Neutrophil (primary cell): ENCODE measurements at regions not wholly inside any gene's neighbourhood (a gene's known extent, or its start where the extent isn't known, plus 50 kb on each side); places are given as distances from the start of the nearest gene placed in this dataset.

Experiments used
- H3K27ac ChIP-seq: fragments of 200-600 bp; sonication (generic); 2 replicates; pipeline ENCODE4 v1.5.1; 2016; ENCODE audit warnings: mild to moderate bottlenecking, moderate library complexity
- H3K27me3 ChIP-seq: fragments of 200-600 bp; sonication (generic); 2 replicates; pipeline ENCODE4 v1.6.0; 2016; ENCODE audit warnings: mild to moderate bottlenecking
- H3K36me3 ChIP-seq: fragments of 200-600 bp; sonication (generic); 2 replicates; pipeline ENCODE4 v1.5.1; 2017
- H3K4me1 ChIP-seq, 2 experiments: fragments of 200-600 bp in 1 of 2; sonication (generic) in 1 of 2; 1 replicate in 1 of 2; 2 replicates in 1 of 2; pipeline versions ENCODE4 v1.5.1 to v1.6.1; 2013 to 2016; ENCODE audit warnings: low read depth in 1 of 2, low read length in 1 of 2, mild to moderate bottlenecking in 1 of 2, moderate library complexity in 1 of 2; ENCODE audit not compliant: control insufficient read depth in 1 of 2, insufficient read depth in 1 of 2
- H3K4me3 ChIP-seq, 2 experiments: fragments of 200-600 bp in 1 of 2; sonication (generic) in 1 of 2; 1 replicate in 1 of 2; 2 replicates in 1 of 2; pipeline ENCODE4 v1.5.1; 2013 to 2016; ENCODE audit warnings: low read depth in 1 of 2, low read length in 1 of 2, mild to moderate bottlenecking in 1 of 2, moderate library complexity in 1 of 2
- H3K9me3 ChIP-seq: fragments of 200-600 bp; sonication (generic); 2 replicates; pipeline ENCODE4 v1.5.1; 2016
- TF ChIP-seq, protein P1 (sequence below): fragments of 200-600 bp; sonication (generic); IDR thresholded peaks from 2 replicates; pipeline ENCODE4 v1.5.1; 2016; ENCODE audit warnings: antibody characterized with exemption

DNA sequence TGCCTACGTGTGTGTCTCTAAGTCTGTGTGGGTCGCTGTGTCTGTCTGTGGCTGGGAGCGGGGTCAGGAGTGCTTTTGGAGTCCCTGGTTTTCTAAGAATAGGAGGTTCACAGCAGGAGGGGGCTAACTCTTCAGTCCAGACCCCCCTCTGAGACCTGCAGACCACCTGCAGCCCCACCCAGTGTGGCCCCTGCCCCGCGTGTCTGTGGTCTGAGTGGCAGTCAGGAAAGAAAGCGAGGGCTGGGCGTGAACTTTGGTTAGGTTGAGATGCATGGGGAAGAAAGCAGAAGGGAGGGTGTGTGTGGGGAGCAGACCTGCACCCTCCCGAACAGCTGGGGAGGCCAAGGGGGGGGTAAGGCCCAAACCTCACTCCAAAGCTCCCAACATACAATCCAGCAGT is 144.9 kb upstream of the TPM1 start:
- TF ChIP-seq, protein P1, sequence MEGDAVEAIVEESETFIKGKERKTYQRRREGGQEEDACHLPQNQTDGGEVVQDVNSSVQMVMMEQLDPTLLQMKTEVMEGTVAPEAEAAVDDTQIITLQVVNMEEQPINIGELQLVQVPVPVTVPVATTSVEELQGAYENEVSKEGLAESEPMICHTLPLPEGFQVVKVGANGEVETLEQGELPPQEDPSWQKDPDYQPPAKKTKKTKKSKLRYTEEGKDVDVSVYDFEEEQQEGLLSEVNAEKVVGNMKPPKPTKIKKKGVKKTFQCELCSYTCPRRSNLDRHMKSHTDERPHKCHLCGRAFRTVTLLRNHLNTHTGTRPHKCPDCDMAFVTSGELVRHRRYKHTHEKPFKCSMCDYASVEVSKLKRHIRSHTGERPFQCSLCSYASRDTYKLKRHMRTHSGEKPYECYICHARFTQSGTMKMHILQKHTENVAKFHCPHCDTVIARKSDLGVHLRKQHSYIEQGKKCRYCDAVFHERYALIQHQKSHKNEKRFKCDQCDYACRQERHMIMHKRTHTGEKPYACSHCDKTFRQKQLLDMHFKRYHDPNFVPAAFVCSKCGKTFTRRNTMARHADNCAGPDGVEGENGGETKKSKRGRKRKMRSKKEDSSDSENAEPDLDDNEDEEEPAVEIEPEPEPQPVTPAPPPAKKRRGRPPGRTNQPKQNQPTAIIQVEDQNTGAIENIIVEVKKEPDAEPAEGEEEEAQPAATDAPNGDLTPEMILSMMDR: no peak
- Histone ChIP-seq H3K9me3 (no peaks in the 10 kb centered on the region), H3K36me3 (no peaks in the 10 kb centered on the region), H3K27me3 (no peaks in the 10 kb centered on the region), H3K4me3 (no peak overlapping the region), H3K27ac (no peak overlapping the region), H3K4me1 (peaks cover 53 to 56% of the 10 kb centered on the region in 2 experiments)

DNA sequence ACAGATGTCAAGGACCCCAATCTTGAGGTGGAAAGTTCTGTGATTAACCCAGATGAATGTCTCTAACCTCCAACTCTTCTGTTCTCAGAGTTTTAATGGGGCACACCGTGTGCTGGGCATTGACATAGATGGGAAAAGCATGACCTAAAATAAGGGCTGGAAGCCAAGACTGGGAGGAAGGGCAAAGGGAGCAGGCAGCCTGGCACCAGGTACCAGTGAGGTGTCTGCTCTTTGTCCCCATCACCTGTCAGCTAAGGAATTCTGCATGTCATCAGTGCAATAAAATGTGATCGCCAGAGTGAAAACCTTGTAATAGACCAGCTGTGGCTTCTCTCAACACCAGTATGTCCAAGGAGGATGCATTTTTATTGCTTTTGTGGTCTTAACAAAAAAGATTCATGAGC is 143.5 kb upstream of the TPM1 start:
- H3K36me3 ChIP-seq: no peaks in the 10 kb centered on the region
- H3K9me3 ChIP-seq: no peaks in the 10 kb centered on the region
- H3K4me1 ChIP-seq: peaks cover 68 to 71% of the 10 kb centered on the region in 2 experiments
- no peak overlapping the region for H3K4me3 ChIP-seq
- H3K27ac ChIP-seq: peak overlapping the region; percentile 79
- TF ChIP-seq, protein P1: no peak
- no peaks in the 10 kb centered on the region for H3K27me3 ChIP-seq

DNA sequence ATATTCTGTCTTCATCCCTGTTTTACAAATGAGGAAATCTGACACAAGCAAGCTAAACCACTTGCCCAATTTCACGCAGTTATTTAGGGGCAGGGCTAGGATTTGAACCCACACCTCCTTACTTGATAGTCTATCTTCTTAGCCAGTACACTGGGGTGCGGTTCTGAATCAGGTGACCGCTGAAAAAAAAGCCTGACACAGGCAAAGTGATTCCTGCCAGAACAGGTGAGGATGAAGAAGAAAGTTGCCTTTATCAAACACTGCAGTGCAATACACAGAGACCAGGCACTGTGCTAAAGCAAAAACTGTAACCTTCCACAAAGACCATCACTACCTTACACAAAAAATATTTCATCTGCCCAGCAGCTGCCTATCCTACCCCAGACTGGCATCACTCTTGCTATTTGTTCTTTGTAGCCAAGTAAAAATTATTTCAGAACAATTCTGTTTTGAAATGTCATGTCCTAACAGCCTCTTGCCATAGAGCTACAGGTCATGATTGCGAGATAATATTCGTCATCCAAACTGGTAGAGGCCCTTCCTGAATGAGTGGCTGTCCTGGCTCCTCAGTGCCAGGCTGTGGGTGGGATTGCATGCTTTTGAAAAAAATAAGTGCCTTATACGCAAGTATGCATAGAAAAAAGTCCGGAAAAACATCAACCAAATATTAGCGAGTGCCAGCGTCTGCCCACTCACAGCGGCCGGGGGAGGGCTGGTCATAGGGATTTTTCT is 142.3 kb upstream of the TPM1 start:
- H3K4me1 ChIP-seq: peaks cover 76 to 82% of the 10 kb centered on the region in 2 experiments
- TF ChIP-seq, protein P1: no peak
- peak overlapping the region; percentile 79 for H3K27ac ChIP-seq
- no peaks in the 10 kb centered on the region for H3K36me3 ChIP-seq
- H3K9me3 ChIP-seq: no peaks in the 10 kb centered on the region
- peak overlapping the region; percentile 7 to 19 for H3K4me3 ChIP-seq
- no peaks in the 10 kb centered on the region for H3K27me3 ChIP-seq

DNA sequence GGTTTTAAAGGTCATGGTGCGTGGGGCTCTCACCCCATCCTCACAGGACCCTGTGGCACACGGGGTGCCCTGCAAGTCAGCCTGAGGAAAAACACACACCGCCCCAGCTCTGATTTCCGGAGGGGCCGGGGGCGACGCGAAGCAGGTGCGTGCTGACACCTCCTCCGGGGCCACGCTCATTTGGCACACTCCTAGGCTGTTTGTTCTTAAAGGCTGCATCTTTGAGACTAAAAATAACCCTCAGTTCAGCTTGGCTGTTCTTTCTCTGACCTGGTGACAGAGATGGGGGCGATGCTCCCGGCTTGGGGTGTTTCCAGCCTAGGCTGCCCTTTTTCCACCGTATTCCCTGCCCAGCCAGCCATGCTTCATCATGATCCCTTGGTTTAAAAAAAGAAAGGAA is 141.5 kb upstream of the TPM1 start:
- TF ChIP-seq, protein P1: no peak
- no peaks in the 10 kb centered on the region for H3K9me3 ChIP-seq
- H3K4me1 ChIP-seq: peaks cover 76 to 84% of the 10 kb centered on the region in 2 experiments
- H3K36me3 ChIP-seq: no peaks in the 10 kb centered on the region
- no peak overlapping the region for H3K4me3 ChIP-seq
- H3K27ac ChIP-seq: peak overlapping the region; percentile 79
- H3K27me3 ChIP-seq: no peaks in the 10 kb centered on the region

DNA sequence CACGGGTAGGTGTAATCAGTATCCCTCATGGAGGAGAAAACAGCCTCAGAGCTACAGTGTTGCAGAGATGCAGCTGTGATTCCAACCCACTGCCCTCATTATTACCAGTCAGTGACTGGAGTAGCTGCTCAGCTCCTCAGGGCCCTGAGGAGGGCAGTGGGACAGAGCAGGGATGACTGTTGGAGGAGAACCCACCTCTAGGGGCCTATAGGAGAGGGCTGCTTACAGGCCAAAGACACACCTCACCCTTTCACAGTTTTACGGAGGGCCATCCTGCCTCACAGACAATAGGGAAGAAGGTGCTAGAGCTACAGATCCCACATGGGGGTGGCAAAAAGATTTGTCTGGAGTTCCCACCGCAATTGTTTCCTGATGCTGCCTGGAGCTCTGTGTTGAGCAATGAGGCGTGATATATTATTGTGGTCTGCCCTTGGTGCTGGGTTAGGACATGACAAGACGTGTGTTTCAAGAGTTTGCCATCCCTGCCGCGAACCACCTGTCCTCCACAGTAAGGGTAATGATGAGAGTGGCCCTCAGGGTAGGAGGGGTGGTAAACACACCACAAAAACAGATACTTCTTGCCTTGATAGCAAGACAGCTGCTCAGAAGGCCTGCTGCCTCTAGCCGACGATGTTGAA is 140.5 kb upstream of the TPM1 start:
- Histone ChIP-seq H3K4me1 (peaks cover 76 to 83% of the 10 kb centered on the region in 2 experiments), H3K4me3 (no peak overlapping the region), H3K36me3 (no peaks in the 10 kb centered on the region), H3K27ac (peak overlapping the region; percentile 79), H3K9me3 (no peaks in the 10 kb centered on the region), H3K27me3 (no peaks in the 10 kb centered on the region)
- TF ChIP-seq, protein P1: no peak
